NCI-H446 (cell line): ENCODE measurements at regions not wholly inside any gene's neighbourhood (a gene's known extent, or its start where the extent isn't known, plus 50 kb on each side); places are given as distances from the start of the nearest gene placed in this dataset.

Experiments
- DNase-seq, 2 experiments: peaks; one replicate each; lab custom pipeline; 2025; lab: John Stamatoyannopoulos, UW

DNA sequence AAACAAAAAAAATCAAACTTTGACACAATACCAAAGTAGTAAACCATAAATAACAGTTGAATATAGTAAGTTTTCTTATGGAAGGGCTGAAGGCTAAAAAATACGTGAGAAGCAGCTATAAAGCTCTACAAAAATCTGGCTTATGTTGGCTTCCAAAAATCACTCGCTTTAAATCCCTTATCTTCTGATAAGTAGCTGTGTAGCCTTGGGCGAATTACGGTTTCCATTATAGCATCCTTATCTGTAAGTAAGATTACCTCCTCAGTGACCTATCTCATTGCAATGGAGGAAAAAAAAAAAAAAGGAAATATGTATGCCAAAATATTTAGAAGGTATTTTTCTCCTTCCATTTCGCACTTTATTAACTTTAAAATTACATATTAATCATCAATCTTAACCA lies 348.6 kb downstream of the PLOD2 start:
- DNase-seq, result no peak

DNA sequence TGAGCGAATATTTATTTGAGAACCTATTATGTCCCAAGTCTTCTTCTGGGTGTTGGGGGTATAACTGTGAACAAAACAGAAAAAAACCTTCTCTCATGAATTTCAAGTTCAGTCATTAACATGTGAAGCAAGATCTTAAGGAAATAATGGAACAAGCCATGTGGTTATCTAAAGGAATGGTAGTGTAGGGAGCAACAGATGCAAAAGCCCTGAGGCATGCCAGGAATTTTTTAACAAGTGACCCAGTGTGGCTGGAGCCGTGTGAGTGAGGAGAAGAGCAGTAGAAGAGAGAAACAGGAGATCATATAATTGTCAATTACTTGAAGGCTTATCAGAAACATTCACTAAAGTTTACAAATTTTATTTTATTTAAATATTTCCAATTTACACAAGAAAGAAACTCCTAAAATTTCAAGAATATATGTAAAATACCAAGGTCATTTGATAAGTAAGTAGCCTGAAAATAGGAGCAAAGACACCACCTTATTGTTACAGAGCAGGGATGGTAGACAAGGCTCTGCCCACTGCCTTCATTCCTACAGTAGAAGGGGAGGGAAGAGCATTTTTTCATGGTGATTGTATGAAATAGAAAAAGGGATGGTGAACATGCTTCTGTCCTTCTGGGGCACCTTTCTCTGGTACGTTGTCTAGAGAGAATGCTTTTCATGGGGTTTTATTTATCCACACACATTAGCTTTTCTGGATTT lies 345.1 kb downstream of the PLOD2 start:
- DNase-seq, result no peak

DNA sequence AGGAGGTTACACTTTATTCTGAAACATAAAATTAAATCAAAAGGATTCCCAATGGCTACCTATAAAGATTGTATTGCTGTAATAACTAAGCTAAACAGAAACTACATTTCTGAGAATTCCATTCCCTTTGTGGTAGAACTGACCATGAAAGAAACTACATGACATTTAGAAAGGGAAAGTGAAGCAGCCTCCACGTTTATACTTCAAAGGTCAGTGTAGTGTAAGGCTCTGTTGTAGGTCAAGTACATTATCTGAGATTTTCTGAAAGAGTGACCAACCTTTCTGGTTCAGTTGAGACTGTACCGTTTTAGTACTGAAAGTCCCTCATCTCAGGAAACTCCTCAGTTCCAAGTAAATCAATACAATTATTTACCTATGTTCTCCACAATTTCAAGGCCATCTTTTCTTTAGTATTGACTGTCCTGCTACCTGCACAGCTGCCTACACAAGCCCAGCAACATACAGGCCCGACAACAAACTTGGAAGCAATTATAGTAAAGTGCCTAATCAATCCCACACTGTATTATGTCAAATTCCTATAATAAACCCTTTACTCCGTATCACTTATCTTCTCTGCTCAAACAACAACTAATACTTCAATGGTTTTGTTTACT lies 343.0 kb downstream of the PLOD2 start:
- no peak for DNase-seq

DNA sequence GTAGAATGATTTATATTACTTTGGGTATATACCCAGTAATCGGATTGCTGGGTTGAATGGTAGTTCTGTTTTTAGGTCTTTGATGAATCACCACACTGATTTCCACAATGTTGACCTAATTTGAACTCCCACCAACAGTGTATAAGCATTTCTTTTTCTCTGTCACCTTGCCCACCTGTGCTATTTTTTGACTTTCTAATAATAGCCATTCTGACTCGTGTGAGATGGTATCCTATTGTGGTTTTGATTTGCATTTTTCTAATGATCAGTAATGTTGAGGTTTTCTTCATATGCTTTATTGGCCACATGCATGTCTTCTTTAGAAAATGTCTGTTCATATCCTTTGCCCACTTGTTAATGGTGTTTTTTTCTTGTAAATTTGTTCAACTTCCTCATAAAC lies 340.8 kb downstream of the PLOD2 start:
- no peak for DNase-seq

DNA sequence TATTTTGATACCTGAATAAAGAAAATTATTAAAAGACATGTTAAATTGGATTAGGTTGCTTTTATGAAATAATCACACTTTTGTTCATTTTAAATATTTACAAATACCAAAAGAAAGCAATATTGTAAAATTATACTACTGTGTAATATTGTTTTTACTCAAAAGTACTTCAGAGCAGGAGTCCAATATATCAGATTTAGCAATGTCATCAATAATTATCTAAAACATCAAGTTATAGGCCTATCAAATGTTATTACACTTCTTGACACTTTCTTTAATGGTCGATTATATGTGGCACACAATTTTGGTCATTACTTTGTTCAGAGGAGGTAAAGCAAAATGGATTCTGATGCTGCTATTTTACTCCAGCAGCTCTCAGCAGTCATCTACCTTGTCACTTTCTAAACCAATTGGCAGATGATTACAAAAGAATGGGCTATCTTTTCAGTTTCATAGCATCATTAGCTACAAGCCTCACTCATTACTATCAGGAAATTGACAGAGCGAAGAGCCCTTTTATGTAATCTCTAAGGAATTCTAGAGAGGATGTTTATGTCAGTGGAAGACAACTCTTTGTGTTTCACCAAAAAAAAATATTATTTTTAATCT lies 318.6 kb downstream of the PLOD2 start:
- no peak for DNase-seq

DNA sequence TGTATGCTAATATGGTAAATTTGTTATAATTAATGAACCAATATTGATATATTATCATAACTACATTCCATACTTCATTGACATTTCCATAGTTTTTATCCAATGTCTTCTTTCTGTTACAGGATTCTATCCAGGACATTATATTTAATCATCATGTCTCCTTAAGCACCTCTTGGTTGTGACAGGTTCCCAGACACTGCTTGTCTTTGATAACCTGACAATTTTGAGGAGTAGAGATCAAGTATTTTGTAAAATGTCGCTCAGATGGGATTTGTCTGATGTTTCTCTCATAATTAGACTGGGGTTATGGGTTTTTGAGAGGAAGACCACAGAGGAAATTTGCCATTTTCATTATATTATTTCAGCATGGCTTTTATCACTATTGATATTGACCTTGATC lies 317.4 kb downstream of the PLOD2 start:
- no peak for DNase-seq

DNA sequence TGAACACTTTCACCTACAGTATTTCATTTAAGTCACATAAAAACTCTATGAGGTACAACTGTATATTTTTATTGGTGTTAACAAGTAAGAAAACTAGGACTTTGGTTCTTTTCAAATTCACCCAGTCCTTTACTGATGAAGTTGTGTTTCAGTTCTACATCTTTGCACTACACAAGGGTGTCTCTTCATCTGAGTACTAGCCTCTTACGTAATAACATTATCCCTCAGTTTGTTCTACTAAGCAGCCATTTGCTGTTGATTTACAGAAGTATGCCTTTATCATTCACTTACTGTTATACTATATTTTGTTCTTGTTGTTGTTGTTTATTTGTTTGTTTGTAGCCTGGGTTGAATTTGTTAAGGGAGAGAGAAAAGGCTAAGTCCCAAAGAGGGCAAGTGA lies 311.9 kb downstream of the PLOD2 start:
- DNase-seq, result no peak

DNA sequence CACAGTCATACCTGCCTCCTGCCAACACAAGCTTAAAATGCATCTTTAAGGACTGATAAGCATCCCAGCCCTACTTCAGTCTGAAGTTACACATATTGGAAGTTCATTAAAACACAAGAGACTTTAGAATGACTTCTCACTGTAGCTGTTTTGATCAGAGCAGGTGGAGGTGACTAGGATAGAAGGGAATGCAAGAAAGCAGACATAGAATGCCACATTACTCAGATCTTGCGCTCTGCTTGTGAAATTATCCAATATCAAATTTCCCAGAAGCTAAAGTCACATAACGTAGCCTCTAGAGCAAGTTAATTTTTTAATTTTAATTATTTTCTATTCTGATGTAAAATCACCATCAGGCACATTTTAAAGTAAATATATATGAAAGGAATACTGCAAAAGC lies 306.5 kb downstream of the PLOD2 start:
- no peak for DNase-seq

DNA sequence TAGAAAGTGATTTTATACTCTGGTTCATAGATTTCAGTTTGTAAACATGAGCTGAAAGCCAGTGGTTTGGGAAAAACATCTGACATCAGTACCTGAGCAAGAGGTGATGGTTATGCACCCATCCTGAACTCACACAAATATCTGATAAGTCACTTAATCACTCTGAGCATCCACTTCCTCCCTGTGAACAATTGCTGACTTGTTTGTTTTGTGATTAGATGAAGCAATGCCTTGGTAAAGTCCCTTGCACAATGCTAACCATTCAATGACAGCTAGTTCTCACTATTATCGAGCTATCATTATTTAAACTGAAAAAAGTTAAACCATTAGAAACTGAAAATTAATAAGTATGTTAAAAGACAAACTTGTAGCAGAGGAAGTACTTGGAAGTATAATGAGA lies 303.0 kb downstream of the PLOD2 start:
- no peak for DNase-seq

DNA sequence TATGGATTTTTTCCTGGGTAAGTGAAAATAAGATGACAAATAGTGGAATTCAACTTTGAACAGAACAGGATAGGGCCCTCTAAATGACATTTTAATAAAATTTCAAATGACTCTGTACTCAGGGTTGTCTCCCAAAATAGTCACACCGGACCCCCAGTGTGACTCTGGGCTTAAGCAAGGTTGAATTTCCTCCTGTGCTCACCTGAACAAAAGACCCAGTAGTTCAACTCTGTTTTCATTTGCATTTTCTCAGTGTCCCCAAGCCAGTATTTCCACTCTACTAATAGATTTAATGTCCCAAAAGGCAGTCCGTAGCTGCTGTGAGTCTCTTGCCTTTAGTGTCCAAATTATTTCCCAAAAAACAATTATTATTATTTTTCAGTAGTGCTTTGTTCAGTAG lies 296.6 kb downstream of the PLOD2 start:
- DNase-seq, result no peak

DNA sequence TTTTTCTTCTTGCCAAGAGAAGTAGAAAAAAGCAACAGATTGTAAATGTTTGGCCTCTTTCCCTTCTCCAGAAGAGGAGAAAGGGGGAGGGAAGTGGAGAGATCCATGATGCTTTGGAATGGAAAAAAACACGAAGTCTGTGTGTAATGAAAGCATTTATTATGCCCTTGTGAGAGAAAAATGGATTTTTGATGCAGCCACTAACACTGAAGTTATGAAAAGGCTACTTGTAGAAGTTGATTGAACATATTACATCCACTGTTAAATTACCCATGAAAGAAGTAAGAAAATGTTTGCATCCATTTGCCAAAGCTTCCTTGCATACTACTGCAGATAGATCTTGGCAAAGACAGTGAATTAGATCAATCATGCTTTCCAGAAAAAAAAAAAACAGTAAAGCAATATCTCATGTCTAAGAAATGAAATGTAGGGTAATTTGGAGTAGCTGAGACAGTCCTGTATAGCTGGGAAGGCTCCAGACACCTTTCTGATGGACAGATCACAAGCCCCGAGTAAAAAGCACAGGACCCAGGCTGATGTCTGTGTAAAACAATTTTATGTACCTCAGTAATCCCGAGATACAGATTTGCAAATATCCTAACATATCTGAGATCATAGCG lies 295.5 kb downstream of the PLOD2 start:
- DNase-seq, result peak; percentile 52 to 89

DNA sequence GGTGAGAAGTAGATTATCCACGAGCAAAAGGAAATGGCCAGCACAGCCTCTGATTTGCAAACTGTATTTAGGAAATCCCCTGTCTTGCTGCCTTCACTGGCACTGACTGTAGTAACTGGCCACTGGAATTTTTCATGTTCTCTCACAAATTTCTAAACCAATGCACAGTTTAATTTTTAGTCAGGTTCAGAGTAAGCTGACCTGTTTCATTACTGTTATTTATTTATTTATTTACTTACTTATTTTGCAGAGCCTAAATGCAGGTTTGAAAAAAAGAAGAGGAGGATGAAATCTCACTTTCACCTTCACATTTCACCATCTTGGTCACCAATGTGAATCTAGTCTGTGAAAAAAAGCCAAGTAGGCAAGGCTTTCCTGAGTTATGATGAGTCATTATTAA lies 291.0 kb downstream of the PLOD2 start:
- DNase-seq, result no peak

DNA sequence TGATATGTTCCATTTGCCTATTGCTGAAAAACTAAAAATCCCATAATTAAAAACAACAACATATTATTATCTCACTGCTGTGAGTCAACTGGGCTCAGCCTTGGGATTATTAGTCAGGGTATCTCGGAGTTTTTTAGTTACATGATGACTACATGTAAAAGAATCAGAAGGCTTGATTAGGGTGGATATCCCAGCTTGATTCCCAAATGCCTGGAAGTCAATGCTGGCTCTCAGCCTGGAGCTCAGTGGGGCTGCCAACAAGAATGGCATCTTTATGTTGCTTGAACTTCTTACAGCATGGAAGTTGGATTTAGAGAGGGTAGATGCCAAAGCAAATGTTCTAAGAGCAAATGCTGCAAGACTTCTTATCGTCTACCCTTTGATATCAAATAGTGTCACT lies 278.5 kb downstream of the PLOD2 start:
- DNase-seq, result peak; percentile 21 to 69

DNA sequence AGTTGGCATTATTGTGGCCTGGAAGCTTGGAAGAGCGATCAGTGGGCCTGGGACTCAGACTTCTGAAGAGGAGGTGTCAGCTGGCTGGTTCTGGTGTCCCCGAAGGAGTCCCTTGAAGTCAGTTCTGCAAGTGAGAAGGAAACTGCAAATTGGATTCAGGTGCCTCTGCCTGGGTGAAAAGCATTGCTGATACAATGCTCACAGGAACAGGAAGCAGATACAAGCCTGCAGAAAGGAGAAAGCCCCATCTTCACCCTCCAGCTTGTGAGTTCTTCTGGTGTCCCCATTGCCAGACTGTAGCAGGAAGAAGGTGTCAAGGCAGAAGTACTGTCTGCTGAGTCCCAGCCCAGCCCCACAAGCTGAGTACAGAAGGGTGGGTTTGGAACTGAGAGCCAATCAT lies 271.3 kb downstream of the PLOD2 start:
- DNase-seq, result no peak

DNA sequence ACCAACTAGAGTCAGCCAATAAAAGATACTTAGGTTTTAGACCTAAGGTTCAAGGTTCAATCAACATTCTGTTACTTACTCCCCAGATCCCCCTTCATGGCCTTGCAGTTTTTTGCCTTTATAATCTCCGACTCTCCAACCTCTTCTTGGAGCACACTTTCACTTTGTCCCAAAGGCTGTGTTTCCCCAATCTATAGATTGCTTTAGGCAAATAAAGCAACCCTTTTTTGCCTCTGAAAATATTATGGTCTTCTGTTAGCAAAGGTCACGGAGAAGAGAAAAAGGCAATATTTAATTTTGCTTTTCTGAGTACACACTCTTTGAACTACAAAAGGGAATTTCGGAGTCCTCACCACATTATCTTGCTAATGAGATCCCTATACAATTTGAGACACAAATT lies 268.1 kb downstream of the PLOD2 start:
- DNase-seq, result no peak

DNA sequence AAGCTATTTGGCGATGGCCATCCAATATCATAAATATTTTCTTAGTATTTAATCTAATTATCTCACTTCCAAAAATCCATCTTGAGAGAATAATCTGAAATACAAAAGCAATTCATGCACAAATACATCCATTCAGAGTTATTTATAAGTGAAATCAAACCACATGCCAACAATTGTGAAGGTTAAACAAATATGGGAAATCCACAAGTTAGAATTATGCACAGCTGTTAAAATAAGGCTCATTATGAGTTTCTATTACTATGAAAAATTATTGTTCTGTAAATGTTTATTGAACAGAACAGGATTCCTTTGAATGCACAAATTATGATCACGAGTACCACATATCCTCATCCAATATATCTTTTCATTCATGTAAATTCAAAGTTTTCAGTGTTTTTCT lies 267.7 kb downstream of the PLOD2 start:
- DNase-seq, result no peak

DNA sequence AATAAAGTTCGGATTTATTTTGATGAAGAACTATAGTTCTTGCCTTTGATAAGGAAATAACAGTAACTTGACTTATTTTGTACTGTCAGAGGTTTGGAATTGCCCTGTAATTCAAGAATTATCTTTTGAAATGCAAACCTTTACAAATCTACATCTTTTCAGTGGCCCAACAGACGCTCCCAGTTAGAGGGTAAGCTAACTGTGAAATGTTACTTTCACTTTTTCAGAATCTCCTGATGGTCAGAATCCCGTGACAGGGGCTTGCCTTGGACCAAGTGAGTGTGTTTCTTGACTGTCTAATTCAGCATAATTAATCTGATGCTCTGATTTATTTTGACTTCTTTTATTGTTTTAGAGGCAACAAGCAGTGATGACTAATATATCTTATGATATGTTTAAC lies 262.5 kb downstream of the PLOD2 start:
- no peak for DNase-seq

DNA sequence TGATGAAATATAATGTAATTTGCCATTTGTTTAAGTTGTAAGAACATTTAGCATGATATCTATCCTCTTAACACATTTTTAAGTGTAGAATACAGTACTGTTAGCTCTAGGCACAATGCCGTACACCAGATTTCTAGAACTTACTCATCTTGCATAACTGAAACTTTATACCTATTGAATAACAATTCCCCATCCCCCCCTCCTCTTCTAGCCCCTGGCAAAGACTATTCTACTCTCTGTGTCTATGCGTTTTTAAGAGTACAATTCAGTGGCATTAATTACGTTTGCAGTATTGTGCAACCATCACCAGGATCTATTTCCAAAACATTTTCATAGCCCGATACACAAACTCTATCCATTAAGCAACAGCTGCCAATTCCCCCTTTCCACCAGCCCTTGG lies 261.7 kb downstream of the PLOD2 start:
- no peak for DNase-seq

DNA sequence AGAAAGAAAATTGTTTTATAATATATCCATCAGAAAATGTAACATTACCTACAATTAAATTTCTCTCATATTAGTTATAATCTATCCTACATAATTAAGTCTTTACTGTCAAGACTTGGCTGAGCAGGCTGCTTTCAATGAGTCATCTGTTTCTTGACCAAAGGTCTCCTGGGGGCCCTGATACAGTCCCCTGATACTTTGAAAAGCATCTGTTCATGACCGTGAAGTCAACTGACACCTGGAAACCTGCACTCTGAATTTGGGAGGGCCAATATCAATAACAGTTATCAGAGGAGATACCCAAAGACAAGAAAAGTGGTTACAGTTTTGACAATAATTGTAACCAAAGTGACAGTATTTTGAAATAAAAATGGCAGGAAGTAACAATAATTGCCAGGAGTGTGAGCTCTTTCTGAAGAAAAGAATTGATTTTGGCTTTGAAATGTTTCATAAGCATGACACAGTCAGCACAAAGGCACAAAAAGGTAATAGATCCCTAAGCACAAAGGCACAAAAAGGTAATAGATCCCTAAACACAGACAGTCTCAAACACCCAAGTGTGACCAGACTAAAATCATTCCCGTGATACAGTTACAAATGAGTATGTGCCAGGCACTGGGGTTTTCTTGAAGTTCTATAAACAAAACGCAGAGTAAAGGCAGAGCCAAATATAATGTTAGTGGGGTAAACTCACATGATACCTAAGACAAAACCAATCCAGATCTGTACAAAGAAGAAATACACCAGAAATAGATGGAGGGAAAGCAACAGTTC lies 260.7 kb downstream of the PLOD2 start:
- DNase-seq, result peak in 1 of 2 experiments; percentile 10

DNA sequence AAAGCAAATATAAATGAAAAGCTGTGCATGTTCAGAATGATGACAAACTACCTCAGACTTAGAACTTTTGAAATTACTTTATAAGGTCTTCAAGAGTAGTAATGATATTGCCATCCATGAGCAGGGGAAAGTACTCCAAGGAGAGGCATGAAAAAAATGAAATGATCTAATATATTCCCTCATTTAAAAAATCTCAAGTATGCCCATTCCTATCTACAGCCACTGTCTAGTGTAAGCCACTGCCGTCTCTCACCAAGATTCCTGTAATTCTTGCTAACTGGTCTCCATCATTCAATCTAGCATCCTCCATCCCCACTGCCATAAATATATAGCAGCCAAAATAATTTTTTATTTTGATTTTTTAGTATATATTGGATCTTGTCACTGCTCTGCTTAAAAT lies 258.8 kb downstream of the PLOD2 start:
- no peak for DNase-seq

DNA sequence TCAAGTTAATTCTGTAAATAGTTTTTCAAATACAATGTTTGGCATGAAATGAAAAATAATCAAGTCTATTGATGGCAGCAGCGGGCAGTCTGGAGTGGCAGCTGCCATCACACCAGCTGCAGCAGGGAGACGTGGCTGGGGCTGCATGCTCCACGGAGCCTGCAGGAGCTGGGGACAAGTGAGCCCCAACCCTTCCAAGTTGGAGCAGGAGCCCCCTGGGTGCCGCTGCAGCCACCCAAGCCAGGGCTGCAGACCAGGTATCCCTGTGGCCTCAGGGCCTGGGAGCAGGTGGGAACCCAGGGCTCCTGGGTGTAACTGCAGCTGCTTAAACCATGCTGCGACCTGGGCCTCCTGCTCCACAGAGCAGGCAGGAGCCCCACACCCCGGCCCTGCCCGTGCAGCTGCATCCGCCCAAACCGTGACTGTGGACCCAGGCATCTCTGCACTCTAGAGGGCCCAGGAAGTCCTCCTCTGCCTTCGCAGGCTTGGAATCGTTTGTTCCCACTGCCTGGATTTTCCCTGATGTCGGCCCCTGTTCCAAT lies 257.4 kb downstream of the PLOD2 start:
- no peak for DNase-seq

DNA sequence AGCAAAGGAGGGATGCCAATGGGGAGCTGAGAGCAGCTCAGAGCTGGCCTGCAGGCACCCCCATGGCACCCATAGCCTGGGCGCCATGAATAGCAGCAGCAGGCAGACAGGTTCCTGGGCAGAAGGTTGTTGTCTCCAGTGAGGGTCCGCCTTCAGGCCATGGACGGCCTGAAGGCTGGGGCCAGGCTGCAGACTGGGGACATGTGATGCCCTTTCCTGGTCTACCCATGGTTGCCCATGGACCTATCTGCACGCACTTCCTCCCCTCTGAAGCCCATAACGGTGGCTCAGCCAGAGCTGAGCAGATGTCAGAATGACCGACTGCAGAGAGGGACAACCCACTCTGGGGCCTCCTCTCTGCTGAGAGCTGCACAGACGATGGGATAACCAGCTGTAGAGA lies 256.8 kb downstream of the PLOD2 start:
- no peak for DNase-seq
